H54 (cell line): ENCODE measurements at regions not wholly inside any gene's neighbourhood (a gene's known extent, or its start where the extent isn't known, plus 50 kb on each side); places are given as distances from the start of the nearest gene placed in this dataset.
A peak's percentile ranks its signal among the peaks of the same experiment; 100 is the strongest.
"Not testable (repeated sequence)": the region's sequence is repeated elsewhere in the genome, so short reads cannot be mapped to it uniquely, and the experiment has no call there.

Source experiments
- DNase-seq: peaks from one replicate; pipeline ENCODE4 v3.0.0; 2011; ENCODE audit warnings: low spot score, mixed read lengths; ENCODE audit not compliant: insufficient read length
- FAIRE-seq: peaks from 3 replicates; lab custom pipeline; 2011; peaks lifted over from hg19 to GRCh38; lab: Jason Lieb, UNC
- POLR2A ChIP-seq: IDR thresholded peaks from 2 replicates; pipeline ENCODE4 v1.6.1; 2011; ENCODE audit warnings: low read depth, mild to moderate bottlenecking, low read length

- no peak for TF ChIP-seq POLR2A
- no peak for DNase-seq
- FAIRE-seq, result no peak
Measured at GRCh38 chr3:165607221-165607620, 230.0 kb downstream of the BCHE start.

- FAIRE-seq, result no peak
- no peak for DNase-seq
- no peak for TF ChIP-seq POLR2A
Measured at GRCh38 chr3:165603196-165603595, 234.0 kb downstream of the BCHE start.

- DNase-seq, FAIRE-seq: not testable (repeated sequence)
Measured at GRCh38 chr3:165572566-165572965, 264.7 kb downstream of the BCHE start.

GRCh38 chr3:165568907-165569462 is 268.2 kb downstream of the BCHE start:
- FAIRE-seq (no peak), DNase-seq (no peak)
- no peak for TF ChIP-seq POLR2A

GRCh38 chr3:165555785-165556184 is 281.4 kb downstream of the BCHE start:
- FAIRE-seq (no peak), DNase-seq (no peak)
- TF ChIP-seq POLR2A, result no peak

- DNase-seq (no peak), FAIRE-seq (no peak)
- TF ChIP-seq POLR2A, result no peak
Measured at GRCh38 chr3:165553371-165553770, 283.9 kb downstream of the BCHE start.

- DNase-seq (no peak), FAIRE-seq (no peak)
- no peak for TF ChIP-seq POLR2A
Measured at GRCh38 chr3:165549665-165550064, 287.6 kb downstream of the BCHE start.

GRCh38 chr3:165549037-165549436 is 288.2 kb downstream of the BCHE start:
- no peak for FAIRE-seq
- no peak for TF ChIP-seq POLR2A
- no peak for DNase-seq

- no peak for FAIRE-seq
- no peak for TF ChIP-seq POLR2A
- no peak for DNase-seq
Measured at GRCh38 chr3:165545059-165545458, 292.2 kb downstream of the BCHE start.

- TF ChIP-seq POLR2A, result no peak
- FAIRE-seq (no peak), DNase-seq (no peak)
Measured at GRCh38 chr3:165544432-165544831, 292.8 kb downstream of the BCHE start.

GRCh38 chr3:165538166-165538565 is 299.1 kb downstream of the BCHE start:
- no peak for DNase-seq
- no peak for FAIRE-seq
- TF ChIP-seq POLR2A, result no peak

- TF ChIP-seq POLR2A, result no peak
- DNase-seq, result no peak
- no peak for FAIRE-seq
Measured at GRCh38 chr3:165532851-165533250, 304.4 kb downstream of the BCHE start.

GRCh38 chr3:165529451-165529850 is 307.8 kb downstream of the BCHE start:
- FAIRE-seq, result no peak
- DNase-seq, result no peak
- no peak for TF ChIP-seq POLR2A

- no peak for DNase-seq
- no peak for FAIRE-seq
- no peak for TF ChIP-seq POLR2A
Measured at GRCh38 chr3:165526367-165526766, 310.9 kb downstream of the BCHE start.

- no peak for TF ChIP-seq POLR2A
- FAIRE-seq (peak; percentile 94), DNase-seq (no peak)
Measured at GRCh38 chr3:165523801-165524200, 313.4 kb downstream of the BCHE start.

- no peak for TF ChIP-seq POLR2A
- no peak for FAIRE-seq
- no peak for DNase-seq
Measured at GRCh38 chr3:165522386-165522785, 314.8 kb downstream of the BCHE start.
